GM19023 (cell line): ENCODE measurements at regions not wholly inside any gene's neighbourhood (a gene's known extent, or its start where the extent isn't known, plus 50 kb on each side); places are given as distances from the start of the nearest gene placed in this dataset.
A peak's percentile ranks its signal among the peaks of the same experiment; 100 is the strongest.
"Not testable (repeated sequence)": the region's sequence is repeated elsewhere in the genome, so short reads cannot be mapped to it uniquely, and the experiment has no call there.

Experiments used
- ATAC-seq: cut with Tn5 transposase; IDR thresholded peaks from one replicate; pipeline ENCODE4 v1.9.1; 2021; ENCODE audit warnings: mild to moderate bottlenecking, moderate library complexity; ENCODE audit not compliant: unreplicated experiment

DNA sequence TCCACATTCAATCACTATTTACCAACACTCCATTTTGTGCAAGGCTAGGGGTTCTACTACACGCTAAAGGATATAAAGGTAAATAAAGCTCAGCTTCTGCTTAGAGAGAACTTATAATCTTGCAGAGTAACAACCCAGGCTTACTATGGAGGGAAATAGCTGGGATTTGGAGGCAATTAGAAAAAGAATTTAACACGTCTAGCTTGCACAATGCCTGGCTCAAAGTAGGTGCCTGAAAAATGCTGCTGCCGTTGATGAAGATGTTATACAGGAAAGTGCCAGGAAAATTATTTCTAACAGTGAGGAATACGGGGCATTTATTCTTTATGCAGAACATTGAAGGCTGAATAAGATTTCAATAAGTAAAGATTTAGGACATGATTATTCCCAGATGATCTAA is 214.2 kb downstream of the KITLG start:
- ATAC-seq, result no peak

DNA sequence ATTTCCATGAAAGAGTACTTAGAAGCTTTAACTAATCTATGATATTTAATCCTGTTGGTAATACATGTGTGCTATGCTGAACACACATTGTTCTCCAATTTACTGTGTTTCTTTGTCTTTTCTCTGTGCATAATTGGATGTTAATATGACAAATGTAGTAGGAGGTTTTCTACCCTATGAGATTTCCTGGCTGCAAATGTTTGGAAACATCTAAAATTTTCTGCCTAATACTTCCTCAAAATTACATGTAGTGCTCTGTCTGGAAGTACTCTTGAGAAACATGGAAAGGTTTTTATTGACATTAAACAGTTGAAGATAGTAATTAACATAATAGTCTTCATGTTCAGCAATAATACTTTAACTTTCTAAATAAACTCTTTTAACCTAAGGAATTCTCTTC is 213.0 kb downstream of the KITLG start:
- no peak for ATAC-seq

DNA sequence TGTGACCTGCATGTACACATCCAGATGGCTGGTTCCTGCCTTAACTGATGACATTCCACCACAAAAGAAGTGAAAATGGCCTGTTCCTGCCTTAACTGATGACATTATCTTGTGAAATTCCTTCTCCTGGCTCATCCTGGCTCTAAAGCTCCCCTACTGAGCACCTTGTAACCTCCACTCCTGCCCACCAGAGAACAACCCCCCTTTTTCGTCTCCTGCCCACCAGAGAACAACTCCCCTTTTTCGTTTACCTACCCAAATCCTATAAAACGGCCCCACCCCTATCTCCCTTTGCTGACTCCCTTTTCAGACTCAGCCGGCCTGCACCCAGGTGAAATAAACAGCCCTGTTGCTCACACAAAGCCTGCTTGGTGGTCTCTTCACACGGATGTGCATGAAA is 212.2 kb downstream of the KITLG start:
- ATAC-seq, result not testable (repeated sequence)

DNA sequence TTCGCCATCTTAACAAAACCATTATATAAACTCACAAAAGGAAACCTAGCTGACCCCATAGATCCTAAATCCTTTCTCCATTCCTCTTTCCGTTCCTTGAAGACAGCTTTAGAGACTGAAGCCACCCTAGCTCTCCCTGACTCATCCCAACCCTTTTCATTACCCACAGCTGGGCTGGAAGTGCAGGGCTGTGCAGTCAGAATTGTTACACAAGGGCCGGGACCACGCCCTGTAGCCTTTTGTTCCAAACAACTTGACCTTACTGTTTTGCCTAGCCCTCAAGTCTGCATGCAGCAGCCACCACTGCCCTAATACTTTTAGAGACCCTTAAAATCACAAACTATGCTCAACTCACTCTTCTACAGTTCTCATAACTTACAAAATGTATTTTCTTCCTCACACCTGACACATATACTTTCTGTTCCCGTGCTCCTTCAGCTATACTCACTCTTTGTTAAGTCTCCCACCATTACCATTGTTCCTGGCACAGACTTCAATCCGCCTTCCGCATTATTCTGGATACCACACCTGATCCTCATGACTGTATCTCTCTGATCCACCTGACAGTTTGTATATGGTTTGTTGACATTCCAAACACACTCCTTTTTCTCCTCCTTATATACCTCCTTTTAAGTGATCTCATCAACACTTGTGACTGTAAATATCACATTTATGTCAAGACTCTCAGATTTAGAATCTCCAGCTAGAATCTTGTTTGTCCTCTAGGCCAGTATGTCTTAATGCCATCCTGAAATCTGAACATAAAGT is 208.7 kb downstream of the KITLG start:
- no peak for ATAC-seq

DNA sequence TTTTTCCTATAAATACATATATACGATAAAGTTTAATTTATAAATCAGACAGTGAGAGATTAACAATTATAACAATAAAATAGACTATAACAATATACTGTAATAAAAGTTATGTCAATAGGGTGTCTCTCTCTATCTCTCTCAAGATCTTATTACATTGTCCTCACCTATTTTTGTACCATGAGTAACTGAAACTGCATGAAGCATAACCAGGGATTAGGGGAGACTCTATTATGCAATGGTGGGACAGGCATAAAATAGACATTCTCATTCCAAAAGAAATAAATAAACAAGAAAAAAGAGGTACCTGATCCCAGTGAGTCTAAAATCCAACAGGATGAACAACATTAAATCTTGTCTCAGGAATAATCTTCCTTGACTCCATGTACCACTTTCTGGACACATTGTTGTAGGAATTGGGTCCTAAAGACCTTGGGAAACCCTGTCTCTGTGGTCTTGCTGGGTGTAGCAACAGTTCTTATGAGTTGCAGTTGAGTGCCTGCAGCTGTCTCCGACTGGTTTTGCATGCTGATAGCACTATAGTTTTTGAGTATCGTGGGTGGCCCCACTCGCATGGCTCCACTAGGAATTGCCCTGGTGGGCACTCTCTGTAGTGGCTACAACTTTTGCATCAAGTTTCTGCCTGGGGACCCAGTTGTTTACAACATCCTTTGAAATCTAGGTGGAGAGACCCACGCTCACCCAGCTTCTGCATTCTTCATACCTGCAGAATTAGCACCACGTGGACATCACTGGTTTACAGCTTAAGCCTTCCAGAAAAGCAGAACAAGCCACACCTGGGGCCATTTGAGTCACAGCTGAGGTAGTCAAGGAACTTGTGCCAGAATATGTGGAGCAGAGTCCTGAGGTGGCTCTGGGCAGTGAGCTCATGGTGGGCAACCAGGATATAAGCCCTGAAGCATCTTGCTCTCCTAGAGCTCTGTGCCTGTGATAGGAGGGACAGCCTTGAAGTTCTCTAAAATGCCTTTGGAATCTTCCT is 204.7 kb downstream of the KITLG start:
- no peak for ATAC-seq

DNA sequence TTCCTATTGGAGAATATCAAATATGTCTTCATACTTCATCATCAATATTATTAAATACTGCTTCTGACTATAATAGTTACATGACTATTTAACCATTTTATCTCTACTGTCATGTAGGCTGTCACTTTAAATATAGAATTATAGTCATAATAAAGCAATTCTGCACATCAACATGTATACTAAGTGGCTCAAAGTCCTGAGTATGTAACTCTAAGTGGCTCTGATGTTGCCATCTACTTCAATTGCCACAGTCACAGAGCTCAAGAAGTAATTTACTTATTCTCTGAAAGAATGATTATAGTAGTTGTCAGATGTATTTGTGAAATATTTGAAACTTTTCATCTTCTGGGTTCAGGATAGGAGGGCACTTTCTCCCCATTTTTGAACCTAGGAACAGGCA is 202.3 kb downstream of the KITLG start:
- no peak for ATAC-seq

DNA sequence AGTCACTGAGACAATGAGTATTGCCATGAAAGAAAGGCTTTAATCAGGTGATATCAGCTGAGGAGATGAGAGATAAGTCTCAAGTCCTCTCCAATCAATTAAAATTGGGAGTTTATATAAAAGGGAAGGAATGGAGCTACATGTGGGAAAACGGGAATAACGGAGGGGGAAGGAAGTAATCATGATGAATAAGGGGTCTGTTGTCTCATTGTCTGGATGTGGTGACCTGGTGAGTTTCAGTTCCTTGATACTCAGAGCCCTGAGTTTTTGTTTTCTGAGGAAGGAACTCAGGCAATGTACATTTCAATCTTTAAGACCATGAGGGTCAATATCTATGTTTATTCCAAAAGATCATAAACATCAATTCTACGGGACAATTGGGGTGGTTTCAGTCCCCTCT is 198.8 kb downstream of the KITLG start:
- ATAC-seq, result no peak

DNA sequence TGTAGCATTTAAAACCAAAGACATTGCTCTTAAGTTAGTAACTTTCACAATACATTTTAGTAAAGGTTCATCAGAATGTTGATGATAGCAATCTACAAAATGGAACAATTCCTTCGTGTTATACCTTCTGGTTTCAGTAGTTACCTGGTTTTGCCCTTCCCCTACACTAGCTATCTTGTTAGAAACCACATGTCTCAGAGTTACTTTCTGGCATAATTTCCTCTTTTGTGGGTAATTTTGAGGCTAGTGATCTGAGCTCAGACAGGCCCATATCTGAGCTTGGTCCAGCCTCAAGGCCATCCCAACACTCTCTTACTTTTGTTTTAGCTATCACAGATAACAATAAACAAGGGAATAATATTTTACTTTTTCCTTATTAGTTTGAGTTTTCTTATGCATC is 196.9 kb downstream of the KITLG start:
- no peak for ATAC-seq

DNA sequence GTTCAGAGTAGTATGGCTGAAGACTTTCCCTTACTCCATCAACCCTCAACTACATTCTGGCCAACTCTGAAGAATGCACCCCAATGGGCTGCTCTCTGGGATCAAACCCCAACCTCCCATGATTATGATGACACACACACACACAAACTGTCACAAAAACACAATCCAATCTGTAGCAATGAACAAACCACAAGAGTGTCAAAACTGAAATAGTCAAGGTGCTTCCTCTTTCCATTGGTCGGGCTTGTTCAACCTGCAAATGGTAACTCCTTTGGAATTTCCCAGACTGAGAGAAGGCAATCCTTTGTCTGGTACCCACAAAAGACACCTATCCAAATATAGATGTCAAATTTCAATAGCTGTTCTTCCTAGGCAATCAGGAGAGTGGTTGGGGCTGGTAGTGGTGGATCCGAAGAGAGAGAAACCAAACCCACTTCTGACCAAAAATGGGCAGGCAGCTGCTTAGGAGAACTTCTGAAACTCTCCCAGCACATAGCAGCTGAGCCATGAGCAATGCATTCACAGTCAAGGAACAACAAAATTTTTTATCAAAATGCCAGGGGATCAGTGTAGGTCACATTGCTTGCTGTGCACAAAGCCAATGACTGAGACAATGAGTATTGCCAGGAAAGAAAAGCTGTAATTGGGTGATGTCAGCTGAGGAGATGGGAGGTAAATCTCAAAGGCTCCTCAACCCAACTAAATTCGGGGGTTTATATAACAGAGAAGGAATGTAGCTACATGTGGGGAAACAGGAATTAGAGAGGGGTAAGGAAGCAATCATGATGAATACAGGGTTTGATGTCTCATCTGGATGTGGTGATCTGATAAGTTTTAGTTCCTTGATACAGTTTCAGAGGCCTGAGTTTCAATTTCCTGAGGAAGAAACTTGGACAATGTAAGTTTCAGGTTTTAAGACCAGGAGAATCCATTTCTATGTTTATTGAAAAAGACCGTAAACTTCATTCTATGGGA is 191.4 kb downstream of the KITLG start:
- ATAC-seq, result peak; percentile 45

DNA sequence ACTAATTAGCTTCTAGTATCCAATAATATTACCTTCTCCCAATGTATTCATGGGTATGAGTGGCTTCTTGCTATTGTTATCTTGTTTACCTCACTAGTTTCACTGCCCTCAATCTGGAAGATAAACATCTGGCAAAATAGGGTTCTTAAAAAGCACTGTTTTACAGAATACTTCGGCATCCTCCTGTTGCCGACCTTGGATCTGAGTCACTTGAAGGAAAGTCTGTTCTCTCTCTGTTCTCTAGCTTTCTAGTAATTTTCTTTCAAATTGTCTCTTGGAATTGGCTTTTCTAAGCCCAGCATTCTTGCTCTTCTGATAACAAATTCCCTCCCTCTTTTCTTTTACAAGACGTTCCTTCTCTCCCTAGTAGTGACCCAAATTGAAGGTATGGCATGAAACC is 189.5 kb downstream of the KITLG start:
- ATAC-seq, result no peak

DNA sequence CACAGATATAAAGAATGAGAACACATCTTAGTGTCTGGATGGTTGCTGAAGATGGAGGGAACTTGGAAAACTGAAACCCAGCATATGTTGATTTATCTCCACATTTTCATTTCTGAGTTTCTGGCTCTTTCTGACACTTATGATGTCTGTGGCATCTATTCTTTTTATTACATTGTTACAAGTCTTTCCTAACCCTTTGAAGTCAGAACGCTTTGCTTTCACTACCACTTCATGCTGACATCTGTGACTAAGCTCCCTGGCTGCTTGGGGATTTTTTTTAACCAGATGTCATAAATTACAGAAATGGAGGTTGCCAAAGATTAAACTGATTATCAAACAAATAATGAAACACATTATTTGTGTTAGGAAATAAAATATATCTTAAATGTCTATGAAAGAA is 188.7 kb downstream of the KITLG start:
- no peak for ATAC-seq

DNA sequence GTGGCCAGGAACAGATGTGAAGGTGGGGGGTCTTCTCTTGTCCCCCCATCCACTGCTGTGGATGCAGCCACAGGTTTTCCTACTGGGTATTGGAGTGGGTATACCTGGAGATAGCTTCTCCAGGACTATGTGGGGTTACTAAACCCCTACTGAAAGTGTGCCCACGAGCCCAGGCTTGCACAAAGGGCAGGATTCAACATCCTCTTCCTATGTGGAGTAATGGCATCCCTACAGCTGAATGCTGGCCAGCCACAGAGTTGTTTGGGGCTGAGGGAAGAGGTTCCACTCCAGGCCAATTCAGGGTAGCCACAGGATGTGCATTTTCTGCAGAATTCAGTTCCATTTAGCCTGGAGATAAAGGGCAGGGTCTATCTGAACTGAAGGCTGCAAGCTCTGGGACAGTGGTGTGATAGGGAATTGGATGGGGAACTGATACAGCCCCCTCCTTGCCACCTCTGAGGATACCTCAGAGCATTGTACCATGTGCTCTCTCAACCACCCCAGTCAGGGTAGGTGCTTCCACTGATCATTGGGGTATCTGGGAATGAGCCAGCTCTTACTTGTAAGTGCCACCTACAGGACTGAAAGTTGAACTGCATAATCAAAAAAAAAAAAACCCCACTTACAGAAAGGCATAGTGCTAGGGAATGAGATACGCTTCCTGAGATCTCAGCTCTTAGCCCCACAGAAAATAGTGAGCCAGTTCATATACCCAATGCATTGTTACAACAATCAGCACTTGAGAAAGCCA is 187.1 kb downstream of the KITLG start:
- ATAC-seq, result no peak

DNA sequence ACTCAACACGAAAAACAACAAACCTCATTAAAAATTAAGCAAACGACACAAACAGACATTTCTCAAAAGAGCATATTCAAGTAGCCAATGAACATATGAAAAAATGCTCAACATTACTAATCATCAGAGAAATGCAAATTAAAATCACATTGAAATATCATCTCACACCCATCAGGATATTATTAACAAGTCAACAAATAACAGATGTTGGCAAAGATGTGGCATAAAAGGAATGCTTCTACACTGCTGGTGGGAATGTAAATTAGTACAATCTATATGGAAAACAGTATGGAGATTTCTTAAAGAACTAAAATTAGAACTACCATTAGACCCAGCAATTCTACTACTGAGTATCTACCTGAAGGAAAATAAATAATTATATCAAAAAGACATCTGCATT is 182.2 kb downstream of the KITLG start:
- no peak for ATAC-seq

DNA sequence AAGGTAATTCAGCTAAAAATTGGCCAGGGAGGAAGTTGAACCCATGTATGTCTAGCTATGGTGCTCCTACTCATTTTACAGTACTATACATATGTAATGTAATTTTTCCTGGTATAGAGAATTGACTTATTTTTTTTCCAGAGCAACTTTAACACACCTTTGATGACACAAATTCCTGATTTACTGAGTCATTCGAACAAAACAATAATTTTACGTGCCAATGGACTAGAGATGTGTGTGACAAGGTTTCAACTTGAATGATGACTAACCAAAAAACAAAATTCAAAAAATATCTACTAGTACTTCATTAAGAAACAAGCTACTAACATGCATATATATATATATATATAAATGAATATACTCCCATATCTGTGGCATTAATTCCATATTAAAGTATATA is 180.5 kb downstream of the KITLG start:
- ATAC-seq, result no peak

DNA sequence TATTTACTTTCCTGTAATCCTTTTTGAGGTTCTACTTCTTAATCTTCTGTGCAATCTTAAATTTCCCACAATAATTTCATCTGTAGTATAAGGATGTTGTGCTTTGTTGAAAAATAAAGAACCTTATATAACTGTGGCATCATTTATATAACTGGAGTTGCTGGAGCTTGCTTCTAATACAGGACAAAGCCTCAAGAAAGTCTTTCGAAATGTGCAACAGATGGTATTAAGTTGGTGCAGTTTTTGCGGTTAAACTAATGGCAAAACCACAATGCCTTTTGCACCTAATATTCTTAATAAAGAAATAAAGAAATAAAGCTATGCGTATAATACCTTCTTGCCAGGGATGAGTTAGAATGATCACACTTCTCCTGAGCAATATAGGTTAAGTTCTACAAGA is 180.0 kb downstream of the KITLG start:
- no peak for ATAC-seq

DNA sequence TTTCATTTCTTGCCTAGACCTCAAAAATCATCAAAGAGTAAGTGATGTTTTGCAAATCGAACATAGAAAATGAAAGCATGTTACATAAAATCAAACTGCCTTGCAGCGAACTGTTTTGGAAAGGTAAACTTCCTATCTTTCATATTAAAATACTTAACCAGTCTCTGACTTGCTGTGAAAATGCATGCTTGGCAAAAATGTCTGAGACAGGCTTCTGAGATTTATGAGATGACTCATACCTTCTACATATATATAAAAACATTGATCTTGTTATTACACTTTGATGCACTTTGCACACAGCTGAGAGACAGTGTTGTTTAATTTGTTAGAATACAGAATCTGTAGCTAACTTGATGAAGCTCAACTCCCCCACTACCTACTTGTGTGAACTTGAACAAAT is 179.1 kb downstream of the KITLG start:
- ATAC-seq, result no peak

DNA sequence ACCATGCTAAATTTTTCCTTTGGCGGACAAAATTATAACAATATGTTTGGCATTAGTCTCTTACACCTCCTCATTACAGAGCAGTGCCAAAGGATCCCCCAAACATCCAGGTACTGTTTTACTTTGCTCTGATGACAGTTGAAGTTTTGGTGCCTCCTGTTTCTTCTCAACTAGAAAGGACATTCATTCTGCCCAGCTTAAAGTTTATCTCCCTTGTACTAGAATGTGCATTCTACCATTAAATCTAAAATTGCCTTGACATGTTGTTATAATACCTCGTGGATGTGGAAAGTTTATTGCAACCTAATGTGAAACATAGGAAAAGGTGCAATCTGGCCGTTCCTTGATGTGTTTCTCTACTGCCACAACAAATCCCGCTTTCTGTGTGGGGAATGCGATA is 173.4 kb downstream of the KITLG start:
- ATAC-seq, result no peak

DNA sequence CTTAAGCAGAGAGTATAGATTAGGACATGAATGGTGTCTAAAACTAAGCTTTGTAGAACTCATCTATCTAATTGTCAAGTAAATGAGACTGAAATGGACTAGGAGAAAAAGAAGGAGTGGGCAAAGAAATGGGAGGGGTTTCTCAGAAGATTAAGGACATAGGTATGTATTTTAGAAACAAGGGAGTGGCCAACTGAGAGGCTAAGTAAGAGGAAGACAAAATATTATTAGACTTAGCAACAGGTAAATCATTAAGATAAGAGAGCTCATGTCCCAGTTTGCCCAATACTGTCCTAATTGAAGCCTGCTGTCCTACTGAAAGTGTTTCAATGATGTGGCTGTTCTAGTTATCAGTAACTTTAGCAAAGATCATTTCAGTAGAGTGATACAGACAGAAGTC is 171.4 kb downstream of the KITLG start:
- ATAC-seq, result no peak

DNA sequence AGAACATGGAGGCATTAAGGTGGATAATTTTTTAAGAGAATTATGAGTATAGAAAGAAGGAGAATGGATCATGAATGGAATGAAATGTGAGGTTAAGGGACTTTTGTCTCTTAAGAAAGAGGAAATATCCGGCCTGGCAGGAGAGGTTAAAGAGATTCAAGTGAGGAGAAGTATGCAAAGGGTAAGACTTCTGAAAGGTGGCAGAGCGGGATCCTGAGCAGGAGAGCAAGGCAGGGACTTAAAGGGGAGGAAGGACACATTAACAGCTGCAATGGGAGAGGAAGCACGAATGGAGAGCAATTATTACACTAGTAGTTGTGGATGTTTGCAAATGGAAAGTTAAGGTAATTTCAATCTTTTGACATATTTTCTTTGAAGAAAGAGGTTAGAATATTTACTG is 171.0 kb downstream of the KITLG start:
- no peak for ATAC-seq

DNA sequence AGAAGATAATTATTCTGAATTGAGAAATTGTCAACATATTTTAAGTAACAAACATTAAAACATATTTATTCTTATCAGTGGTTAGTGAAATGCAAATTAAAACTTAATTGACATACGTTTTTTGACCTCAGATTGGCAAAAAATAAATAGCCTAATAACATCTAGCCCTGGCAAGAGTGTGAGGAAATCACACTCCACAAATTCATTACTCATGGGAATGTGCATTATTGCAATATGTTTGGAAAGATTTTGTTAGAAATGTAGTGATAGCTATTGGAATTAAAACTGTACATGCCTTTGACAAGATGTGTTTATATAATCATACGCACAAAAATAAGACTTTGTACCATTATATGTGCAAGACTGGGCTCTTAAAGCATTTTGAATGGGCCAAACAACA is 168.6 kb downstream of the KITLG start:
- no peak for ATAC-seq
